CD14-positive monocyte (primary cell): ENCODE measurements at regions not wholly inside any gene's neighbourhood (a gene's known extent, or its start where the extent isn't known, plus 50 kb on each side); places are given as distances from the start of the nearest gene placed in this dataset.

ENCODE experiments used
- DNase-seq, 3 donors: peaks; one replicate each; pipeline ENCODE4 v3.0.0-alpha.2; 2011 to 2022
- H2AFZ ChIP-seq: 2 replicates; pipeline ENCODE4 v1.6.0; 2012; ENCODE audit warnings: mild to moderate bottlenecking, low read depth, low read length, inconsistent platforms; ENCODE audit not compliant: insufficient read depth, poor library complexity, severe bottlenecking
- H3K27ac ChIP-seq, 2 donors: 1 replicate in 1 of 2; 2 replicates in 1 of 2; pipeline ENCODE4 v1.5.1; 2012 to 2013; ENCODE audit warnings: low read length in 2 of 2, control low read depth in 1 of 2, inconsistent platforms in 1 of 2, low read depth in 1 of 2, mild to moderate bottlenecking in 1 of 2
- H3K27me3 ChIP-seq, 2 donors: one replicate each; pipeline versions ENCODE4 v1.6.0 to v1.6.1; 2011 to 2013; ENCODE audit warnings: low read length in 2 of 2; ENCODE audit not compliant: control insufficient read depth in 2 of 2, insufficient read depth in 2 of 2
- H3K36me3 ChIP-seq, 2 donors: replicated peaks in 1 of 2; 1 replicate in 1 of 2; 2 replicates in 1 of 2; pipeline versions ENCODE4 v1.5.1 to v1.6.1; 2012 to 2013; ENCODE audit warnings: low read length in 2 of 2, control low read depth in 1 of 2, inconsistent platforms in 1 of 2, mild to moderate bottlenecking in 1 of 2; ENCODE audit not compliant: insufficient read depth in 2 of 2, control insufficient read depth in 1 of 2
- H3K4me1 ChIP-seq, 2 donors: 1 replicate in 1 of 2; 2 replicates in 1 of 2; pipeline versions ENCODE4 v1.5.1 to v1.6.1; 2012 to 2013; ENCODE audit warnings: low read length in 2 of 2, control low read depth in 1 of 2, inconsistent platforms in 1 of 2, mild to moderate bottlenecking in 1 of 2, moderate library complexity in 1 of 2; ENCODE audit not compliant: insufficient read depth in 2 of 2, control insufficient read depth in 1 of 2
- H3K4me2 ChIP-seq: replicated peaks from 2 replicates; pipeline ENCODE3; 2012; ENCODE audit warnings: low read length, moderate library complexity, mild to moderate bottlenecking; ENCODE audit not compliant: poor library complexity, severe bottlenecking; ENCODE audit errors: extremely low read depth
- H3K4me3 ChIP-seq, 3 experiments: fragments of 200-600 bp in 1 of 3; sonication (generic) in 1 of 3; replicated peaks in 1 of 3; 1 replicate in 2 of 3; 2 replicates in 1 of 3; pipeline ENCODE4 v1.5.1; 2011 to 2013; ENCODE audit warnings: low read length in 3 of 3, mild to moderate bottlenecking in 3 of 3, control low read depth in 2 of 3, low read depth in 2 of 3, inconsistent platforms in 1 of 3, moderate library complexity in 1 of 3
- H3K79me2 ChIP-seq: 2 replicates; pipeline ENCODE4 v1.6.0; 2012; ENCODE audit warnings: mild to moderate bottlenecking, control low read depth, inconsistent platforms, low read length, moderate library complexity; ENCODE audit not compliant: insufficient read depth
- H3K9ac ChIP-seq: 2 replicates; pipeline ENCODE4 v1.6.0; 2017; ENCODE audit warnings: low read length, mild to moderate bottlenecking; ENCODE audit not compliant: insufficient read depth, poor library complexity, severe bottlenecking
- H3K9me3 ChIP-seq, 2 donors: replicated peaks in 1 of 2; 1 replicate in 1 of 2; 2 replicates in 1 of 2; pipeline versions ENCODE4 v1.5.1 to v1.6.1; 2012 to 2013; ENCODE audit warnings: low read length in 2 of 2, control low read depth in 1 of 2; ENCODE audit not compliant: control insufficient read depth in 1 of 2, insufficient read depth in 1 of 2
- H4K20me1 ChIP-seq: 2 replicates; pipeline ENCODE4 v1.6.0; 2012; ENCODE audit warnings: mild to moderate bottlenecking, low read length, control low read depth, moderate library complexity; ENCODE audit not compliant: insufficient read depth
- H3K27ac Mint-ChIP-seq, 7 donors: one replicate each; pipeline ENCODE4 v1.8.0; 2020; ENCODE audit warnings: mild to moderate bottlenecking in 7 of 7, mixed read lengths in 7 of 7, moderate library complexity in 6 of 7, inconsistent platforms in 2 of 7
- H3K27me3 Mint-ChIP-seq, 3 donors: one replicate each; pipeline ENCODE4 v1.8.0; 2021 to 2022; ENCODE audit warnings: low read depth in 3 of 3, mild to moderate bottlenecking in 3 of 3, mixed read lengths in 3 of 3, moderate library complexity in 3 of 3, inconsistent platforms in 1 of 3
- H3K36me3 Mint-ChIP-seq, 2 donors: one replicate each; pipeline ENCODE4 v1.8.0; 2020; ENCODE audit warnings: mixed read lengths in 2 of 2, inconsistent platforms in 1 of 2, mild to moderate bottlenecking in 1 of 2
- H3K4me1 Mint-ChIP-seq: one replicate; pipeline ENCODE4 v1.8.0; 2020; ENCODE audit warnings: mild to moderate bottlenecking, mixed read lengths
- H3K4me3 Mint-ChIP-seq, 2 donors: one replicate each; pipeline ENCODE4 v1.8.0; 2020; ENCODE audit warnings: mild to moderate bottlenecking in 2 of 2, mixed read lengths in 2 of 2, moderate library complexity in 1 of 2
- H3K9me3 Mint-ChIP-seq, 7 donors: one replicate each; pipeline ENCODE4 v1.8.0; 2020 to 2022; ENCODE audit warnings: mixed read lengths in 7 of 7, mild to moderate bottlenecking in 6 of 7, moderate library complexity in 6 of 7, inconsistent platforms in 2 of 7
- CTCF ChIP-seq: fragments of 200-600 bp; IDR thresholded peaks from one replicate; pipeline ENCODE4 v1.8.0; 2022; ENCODE audit warnings: antibody characterized with exemption, mild to moderate bottlenecking
- WGBS: methylation state at CpG from one replicate; pipeline ENCODE4 v1.1.5; 2013; ENCODE audit warnings: missing lambda C conversion rate; ENCODE audit not compliant: insufficient coverage; 5-methylcytosine and 5-hydroxymethylcytosine counted together
- intact Hi-C, 2 donors: fragments of 100-400 bp; cut with micrococcal nuclease; formaldehyde crosslinking; loops; one replicate each; pipeline versions ENCODE4 v1.15.0 to v1.15.1; 2023

- intact Hi-C loops: no loop called here
- DNase-seq: no peak
- Histone ChIP-seq H4K20me1 (no peaks in the 10 kb centered on the region), H3K9ac (no peak overlapping the region), H3K27me3 (peaks cover 3 to 15% of the 10 kb centered on the region in 2 donors), H3K36me3 (no peaks in the 10 kb centered on the region), H3K4me2 (no peak overlapping the region), H3K27ac (no peak overlapping the region), H3K79me2 (no peaks in the 10 kb centered on the region), H3K4me1 (no peaks in the 10 kb centered on the region), H2AFZ (no peak overlapping the region), H3K9me3 (no peaks in the 10 kb centered on the region), H3K4me3 (no peak overlapping the region)
- Mint-ChIP-seq H3K27me3 (peaks cover 3 to 10% (median 5%) of the 10 kb centered on the region in 3 donors), H3K27ac (no peak overlapping the region), H3K4me3 (no peak overlapping the region), H3K36me3 (no peaks in the 10 kb centered on the region), H3K9me3 (peaks cover 0 to 2% (median 0%) of the 10 kb centered on the region in 7 donors), H3K4me1 (no peaks in the 10 kb centered on the region)
- no CpG with 5 or more reads among the region's 6 CpGs for WGBS
- no peak for TF ChIP-seq CTCF
Observed at GRCh38 chrX:110951472-110952269, 144.3 kb upstream of the PAK3 start.

- H3K36me3 Mint-ChIP-seq: no peaks in the 10 kb centered on the region
- no peak for DNase-seq
- H3K9me3 Mint-ChIP-seq: peaks cover 0 to 2% (median 0%) of the 10 kb centered on the region in 7 donors
- peaks cover 29 to 34% of the 10 kb centered on the region in 2 donors for H3K27me3 ChIP-seq
- H3K9ac ChIP-seq: no peak overlapping the region
- H3K4me1 ChIP-seq: no peaks in the 10 kb centered on the region
- no peak overlapping the region for H3K27ac ChIP-seq
- no CpG with 5 or more reads among the region's 22 CpGs for WGBS
- H3K4me3 Mint-ChIP-seq: peak overlapping the region in 1 of 2 donors; percentile 65
- H3K4me2 ChIP-seq: no peak overlapping the region
- H3K79me2 ChIP-seq: no peaks in the 10 kb centered on the region
- H3K4me1 Mint-ChIP-seq: no peaks in the 10 kb centered on the region
- intact Hi-C loops: no loop called here
- H4K20me1 ChIP-seq: no peaks in the 10 kb centered on the region
- no peaks in the 10 kb centered on the region for H3K9me3 ChIP-seq
- H3K27me3 Mint-ChIP-seq: peaks cover 29 to 33% (median 32%) of the 10 kb centered on the region in 3 donors
- H3K27ac Mint-ChIP-seq: no peak overlapping the region
- H3K4me3 ChIP-seq: no peak overlapping the region
- TF ChIP-seq CTCF: no peak
- no peaks in the 10 kb centered on the region for H3K36me3 ChIP-seq
- no peak overlapping the region for H2AFZ ChIP-seq
Observed at GRCh38 chrX:110944751-110945675, 149.4 kb upstream of the CHRDL1 start.
